GM12878 (cell line): ENCODE measurements at regions not wholly inside any gene's neighbourhood (a gene's known extent, or its start where the extent isn't known, plus 50 kb on each side); places are given as distances from the start of the nearest gene placed in this dataset.

Experiments
- ATAC-seq: fragments of 200-7000 bp; cut with Tn5 transposase; 3 replicates; pipeline ENCODE4 v1.9.1; 2020; ENCODE audit warnings: mild to moderate bottlenecking, moderate library complexity
- BruUV-seq: library from RNA; stranded (reverse); fragments of 400-500 nt; replicated peaks from 2 replicates; lab custom pipeline; 2021; lab: Mats Ljungman, UMichigan
- CTCF ChIA-PET: fragments of 300-600 bp; sonication (Branson Sonifier 250); formaldehyde crosslinking; extraction: SDS; loops from one replicate; lab custom pipeline; 2021; ENCODE audit warnings: inconsistent platforms; lab: Yijun Ruan, JAX
- POLR2A ChIA-PET: fragments of 350-600 bp; formaldehyde crosslinking; extraction: SDS; loops from one replicate; lab custom pipeline; 2021; ENCODE audit warnings: inconsistent platforms; lab: Charles Lee
- RAD21 ChIA-PET: fragments of 300-600 bp; sonication (Branson Sonifier 250); formaldehyde crosslinking; loops from one replicate; lab custom pipeline; 2023; ENCODE audit warnings: antibody characterized with exemption; ENCODE audit not compliant: unreplicated experiment; lab: Charles Lee
- SMC1A ChIA-PET: fragments of 300-600 bp; sonication (Branson Sonifier 250); formaldehyde crosslinking; loops from one replicate; lab custom pipeline; 2023; ENCODE audit not compliant: unreplicated experiment, uncharacterized antibody; lab: Charles Lee
- DNase-seq: peaks from one replicate; pipeline ENCODE4 v3.0.0-alpha.2; 2011; ENCODE audit warnings: low read depth, low spot score
- FAIRE-seq: peaks from 3 replicates; lab custom pipeline; 2011; peaks lifted over from hg19 to GRCh38; lab: Jason Lieb, UNC
- H2AFZ ChIP-seq: 2 replicates; pipeline ENCODE4 v1.6.0; 2011; ENCODE audit warnings: low read depth, low read length, control low read depth; ENCODE audit not compliant: control insufficient read depth
- H3K27ac ChIP-seq: 2 replicates; pipeline ENCODE4 v1.5.1; 2011; ENCODE audit warnings: control low read depth; ENCODE audit not compliant: control insufficient read depth, insufficient read depth
- H3K27me3 ChIP-seq, 2 experiments: replicated peaks in 1 of 2; 2 replicates each; pipeline versions ENCODE4 v1.6.0 to v1.6.1; 2011; ENCODE audit warnings: low read length in 1 of 2; ENCODE audit not compliant: control insufficient read depth in 2 of 2, insufficient read depth in 2 of 2
- H3K36me3 ChIP-seq, 2 experiments: 2 replicates each; pipeline ENCODE4 v1.5.1; 2011; ENCODE audit warnings: low read length in 1 of 2; ENCODE audit not compliant: control insufficient read depth in 2 of 2, insufficient read depth in 2 of 2
- H3K4me1 ChIP-seq: 2 replicates; pipeline ENCODE4 v1.6.1; 2011; ENCODE audit warnings: mild to moderate bottlenecking, low read length, moderate library complexity, mixed read lengths; ENCODE audit not compliant: control insufficient read depth, insufficient read depth
- H3K4me2 ChIP-seq: 2 replicates; pipeline ENCODE4 v1.6.0; 2011; ENCODE audit warnings: control low read depth; ENCODE audit not compliant: control insufficient read depth, insufficient read depth
- H3K4me3 ChIP-seq: fragments of 200-600 bp; sonication (generic); 2 replicates; pipeline ENCODE4 v1.5.1; 2016
- H3K79me2 ChIP-seq: 2 replicates; pipeline ENCODE4 v1.6.0; 2011; ENCODE audit warnings: low read length; ENCODE audit not compliant: control insufficient read depth, insufficient read depth
- H3K9ac ChIP-seq: 2 replicates; pipeline ENCODE4 v1.8.0; 2011; ENCODE audit warnings: low read length, control low read depth, mixed read lengths; ENCODE audit not compliant: control insufficient read depth, insufficient read depth
- H3K9me3 ChIP-seq: replicated peaks from 3 replicates; pipeline ENCODE4 v1.5.1; 2011; ENCODE audit warnings: mild to moderate bottlenecking, low read length; ENCODE audit not compliant: control insufficient read depth, insufficient read depth
- H4K20me1 ChIP-seq: 2 replicates; pipeline ENCODE4 v1.6.0; 2011; ENCODE audit not compliant: control insufficient read depth, insufficient read depth
- BRCA1 ChIP-seq: IDR thresholded peaks from 2 replicates; pipeline ENCODE4 v1.6.1; 2011; ENCODE audit warnings: low read depth, low read length, improper control_type of control experiment
- CBX3 ChIP-seq: fragments of 200-600 bp; sonication (generic); IDR thresholded peaks from 2 replicates; pipeline ENCODE4 v1.6.1; 2016; ENCODE audit warnings: low read depth, borderline replicate concordance
- CHD2 ChIP-seq: IDR thresholded peaks from 2 replicates; pipeline ENCODE4 v1.6.1; 2011; ENCODE audit warnings: low read depth, low read length, improper control_type of control experiment, borderline replicate concordance
- CREB1 ChIP-seq: IDR thresholded peaks from 2 replicates; pipeline ENCODE4 v1.6.1; 2012; ENCODE audit warnings: low read depth, mild to moderate bottlenecking, inconsistent platforms
- FOS ChIP-seq: IDR thresholded peaks from 3 replicates; pipeline ENCODE4 v1.6.1; 2011; ENCODE audit warnings: borderline replicate concordance; ENCODE audit not compliant: insufficient read length; ENCODE audit errors: extremely low read depth
- GABPA ChIP-seq: IDR thresholded peaks from 2 replicates; pipeline ENCODE4 v1.6.1; 2014; ENCODE audit warnings: antibody characterized with exemption, low read depth, mild to moderate bottlenecking, inconsistent platforms
- GATAD2B ChIP-seq: fragments of 450-650 bp; conservative IDR thresholded peaks from 2 replicates; pipeline ENCODE4 v1.6.1; 2017; ENCODE audit warnings: low read depth, mild to moderate bottlenecking, moderate library complexity
- KDM1A ChIP-seq: fragments of 200-600 bp; sonication (generic); IDR thresholded peaks from 2 replicates; pipeline ENCODE4 v1.6.1; 2016; ENCODE audit warnings: borderline replicate concordance
- MEF2A ChIP-seq: IDR thresholded peaks from 2 replicates; pipeline ENCODE4 v1.6.1; 2011; ENCODE audit warnings: low read depth, mild to moderate bottlenecking, low read length, moderate library complexity; ENCODE audit not compliant: insufficient read depth
- POLR2AphosphoS2 ChIP-seq: IDR thresholded peaks from 2 replicates; pipeline ENCODE4 v1.6.1; 2011; ENCODE audit warnings: low read depth, mild to moderate bottlenecking, low read length, improper control_type of control experiment, moderate library complexity
- SIX5 ChIP-seq: IDR thresholded peaks from 2 replicates; pipeline ENCODE4 v1.6.1; 2011; ENCODE audit warnings: mild to moderate bottlenecking, low read depth, low read length, moderate library complexity; ENCODE audit not compliant: severe bottlenecking
- TBL1XR1 ChIP-seq: IDR thresholded peaks from 2 replicates; pipeline ENCODE4 v1.6.1; 2012; ENCODE audit warnings: low read depth, low read length, improper control_type of control experiment
- TCF12 ChIP-seq: IDR thresholded peaks from 2 replicates; pipeline ENCODE4 v1.6.1; 2011; ENCODE audit warnings: low read depth, mild to moderate bottlenecking, low read length
- TCF7 ChIP-seq: IDR thresholded peaks from 2 replicates; pipeline ENCODE4 v1.6.1; 2014; ENCODE audit warnings: antibody characterized with exemption, borderline replicate concordance
- ZBTB11 ChIP-seq: fragments of 450-650 bp; formaldehyde crosslinking; IDR thresholded peaks from 2 replicates; pipeline ENCODE4 v1.5.0; 2022; ENCODE audit warnings: mild to moderate bottlenecking, missing genetic modification characterization
- WGBS: methylation state at CpG from one replicate; pipeline ENCODE4 v1.1.6; 2016; ENCODE audit warnings: low lambda C conversion rate; ENCODE audit not compliant: insufficient replicate concordance, insufficient coverage; ENCODE audit errors: missing lambda C conversion rate; 5-methylcytosine and 5-hydroxymethylcytosine counted together
- in situ Hi-C: fragments of 300-500 bp; cut with MboI; formaldehyde crosslinking; loops from 9 replicates; pipeline ENCODE4 v1.14.3; 2018; ENCODE audit warnings: mixed read lengths
- intact Hi-C: fragments of 100-400 bp; cut with micrococcal nuclease; formaldehyde crosslinking; loops from one replicate; pipeline ENCODE4 v1.14.2; 2022; ENCODE audit not compliant: unreplicated experiment

GRCh38 chr3:124256156-124256555 lies 264.2 kb upstream of the ROPN1 start:
- H4K20me1 ChIP-seq, result no peaks in the 10 kb centered on the region
- H3K4me2 ChIP-seq, result no peak overlapping the region
- H3K27ac ChIP-seq, result no peak overlapping the region
- no peak overlapping the region for H3K4me3 ChIP-seq
- no peak for DNase-seq
- H3K27me3 ChIP-seq, result no peaks in the 10 kb centered on the region; a peak in 1 of 4 replicates
- no peaks in the 10 kb centered on the region for H3K36me3 ChIP-seq
- ChIA-PET CTCF (interaction anchor here (0.7 to 1.0 kb wide), 2 partner anchors 8 to 48 kb away, joined by 3 read pairs; no protein-coding TSS in a partner anchor), POLR2A (interaction anchor here (0.9 kb wide), 1 partner anchor 48 kb away, joined by 3 read pairs; no protein-coding TSS in a partner anchor), RAD21 (interaction anchor here (1.6 kb wide), 2 partner anchors 9 to 48 kb away, joined by 5 to 10 read pairs; no protein-coding TSS in a partner anchor), SMC1A (interaction anchor here (1.0 to 2.2 kb wide), 3 partner anchors 9 to 51 kb away, joined by 3 to 15 read pairs (median 5); no protein-coding TSS in a partner anchor)
- no TSS peak for BruUV-seq
- intact Hi-C loops (no loop called here), in situ Hi-C loops (no loop called here)
- no peaks in the 10 kb centered on the region for H3K79me2 ChIP-seq
- TF ChIP-seq TCF12, result no peak
- 53% methylated on average over 1 of the region's 1 CpG for WGBS
- H3K9me3 ChIP-seq, result no peaks in the 10 kb centered on the region
- ATAC-seq, result no peak
- no peak for FAIRE-seq
- no peak overlapping the region for H2AFZ ChIP-seq
- H3K9ac ChIP-seq, result no peak overlapping the region
- H3K4me1 ChIP-seq, result no peaks in the 10 kb centered on the region; the same call in 1 of the 2 replicates

DNA sequence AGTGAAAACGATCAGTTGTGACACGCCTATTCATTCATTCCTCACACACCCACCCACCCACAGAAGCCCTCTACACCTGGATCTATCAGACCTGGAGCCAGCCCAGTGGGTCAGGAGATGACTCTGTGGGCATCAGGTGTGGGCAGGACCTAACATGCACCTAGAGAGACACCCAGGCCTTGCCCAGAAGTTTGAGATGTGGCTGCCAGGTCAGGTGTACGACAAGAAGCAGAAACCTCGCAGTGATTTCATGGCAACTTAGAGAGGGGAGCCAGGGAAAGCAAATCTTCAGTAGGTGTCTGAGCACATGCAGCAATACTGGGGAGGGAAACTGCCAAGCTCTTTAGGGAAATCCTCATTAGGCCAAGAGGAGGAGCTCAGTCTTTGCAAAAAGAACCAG lies 264.7 kb upstream of the ROPN1 start:
- intact Hi-C loops, result no loop called here
- ATAC-seq, result no peak
- no peak overlapping the region for H2AFZ ChIP-seq

More for the DNA sequence above, 264.7 kb upstream of the ROPN1 start:
- SMC1A ChIA-PET, result interaction anchor here (1.0 to 2.2 kb wide), 3 partner anchors 9 to 51 kb away, joined by 3 to 15 read pairs (median 5); no protein-coding TSS in a partner anchor
- POLR2A ChIA-PET, result interaction anchor here (0.9 kb wide), 2 partner anchors 49 kb away, joined by 3 to 6 read pairs; no protein-coding TSS in a partner anchor
- H3K9ac ChIP-seq, result no peak overlapping the region
- in situ Hi-C loops, result no loop called here
- H3K4me3 ChIP-seq, result no peak overlapping the region
- no peaks in the 10 kb centered on the region for H3K9me3 ChIP-seq
- DNase-seq (no peak), FAIRE-seq (no peak)
- WGBS, result 40% methylated on average over 4 of the region's 4 CpGs
- no peaks in the 10 kb centered on the region; the same call in 1 of the 2 replicates for H3K4me1 ChIP-seq
- TF ChIP-seq MEF2A (no peak), TCF7 (no peak), TBL1XR1 (no peak), FOS (no peak), CHD2 (no peak), KDM1A (no peak), GABPA (no peak), BRCA1 (no peak), SIX5 (no peak), GATAD2B (no peak), CREB1 (no peak), CBX3 (no peak), POLR2AphosphoS2 (no peak), ZBTB11 (CRISPR knock-in tag) (no peak)
- no peak overlapping the region for H3K27ac ChIP-seq
- RAD21 ChIA-PET, result interaction anchor here (1.1 to 1.6 kb wide), 3 partner anchors 10 to 48 kb away, joined by 3 to 10 read pairs (median 5); no protein-coding TSS in a partner anchor
- BruUV-seq, result no TSS peak
- no peaks in the 10 kb centered on the region for H3K36me3 ChIP-seq
- no peaks in the 10 kb centered on the region for H4K20me1 ChIP-seq
- CTCF ChIA-PET, result interaction anchor here (0.7 to 1.3 kb wide), 3 partner anchors 8 to 48 kb away, joined by 3 to 4 read pairs (median 3); no protein-coding TSS in a partner anchor
- H3K79me2 ChIP-seq, result no peaks in the 10 kb centered on the region
- no peaks in the 10 kb centered on the region; a peak in 1 of 4 replicates for H3K27me3 ChIP-seq
- H3K4me2 ChIP-seq, result no peak overlapping the region
